ENCODE measurements at regions not wholly inside any gene's neighbourhood (a gene's known extent, or its start where the extent isn't known, plus 50 kb on each side); places are given as distances from the start of the nearest gene placed in this dataset.
A peak's percentile ranks its signal among the peaks of the same experiment; 100 is the strongest.

DNA sequence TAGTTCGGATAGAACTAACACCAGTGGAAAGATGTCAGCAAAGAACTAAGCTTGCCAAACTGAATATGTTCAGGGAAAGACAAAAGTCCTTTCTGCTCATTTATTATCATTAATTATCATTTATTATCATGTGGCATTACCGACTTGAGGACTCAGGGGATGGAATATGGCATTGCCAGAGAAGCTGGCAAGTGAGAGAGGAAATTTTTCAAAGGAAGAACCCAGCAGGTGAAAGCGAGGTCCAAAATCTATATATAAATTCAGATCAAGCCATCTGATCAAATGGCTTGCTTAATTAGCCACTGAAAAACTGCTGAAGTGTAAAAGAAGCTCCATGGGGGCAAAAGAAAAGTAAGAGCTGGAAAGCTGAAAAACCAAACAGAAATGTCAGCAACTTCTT is 1049.6 kb upstream of the SEMA6A start:
- Histone ChIP-seq H3K9me2 (replicated peaks; ENCODE audit: insufficient read depth, low read length) (no peaks in the 10 kb centered on the region), H3K4me2 (ENCODE audit: low read depth, low read length) (no peak overlapping the region), H3K4me3 (ENCODE audit: low read length) (no peak overlapping the region), H2AFZ (ENCODE audit: low read length) (no peak overlapping the region), H3K27ac (ENCODE audit: low read length) (no peak overlapping the region), H3K9ac (ENCODE audit: low read length) (no peak overlapping the region), H3K36me3 (replicated peaks; ENCODE audit: insufficient read depth, low read length) (no peaks in the 10 kb centered on the region), H3K27me3 (replicated peaks; ENCODE audit: insufficient read depth, low read length) (no peaks in the 10 kb centered on the region), H3K9me3 (replicated peaks; ENCODE audit: insufficient read depth, low read length) (no peaks in the 10 kb centered on the region), H3K4me1 (ENCODE audit: low read length) (peaks cover 22% of the 10 kb centered on the region), H4K20me1 (ENCODE audit: insufficient read depth, low read length) (no peaks in the 10 kb centered on the region), H3F3A (ENCODE audit: insufficient read depth, low read length) (peaks cover 13% of the 10 kb centered on the region), H3K79me2 (ENCODE audit: low read length) (no peaks in the 10 kb centered on the region)
- DNase-seq = no peak
- TF ChIP-seq, protein P1, sequence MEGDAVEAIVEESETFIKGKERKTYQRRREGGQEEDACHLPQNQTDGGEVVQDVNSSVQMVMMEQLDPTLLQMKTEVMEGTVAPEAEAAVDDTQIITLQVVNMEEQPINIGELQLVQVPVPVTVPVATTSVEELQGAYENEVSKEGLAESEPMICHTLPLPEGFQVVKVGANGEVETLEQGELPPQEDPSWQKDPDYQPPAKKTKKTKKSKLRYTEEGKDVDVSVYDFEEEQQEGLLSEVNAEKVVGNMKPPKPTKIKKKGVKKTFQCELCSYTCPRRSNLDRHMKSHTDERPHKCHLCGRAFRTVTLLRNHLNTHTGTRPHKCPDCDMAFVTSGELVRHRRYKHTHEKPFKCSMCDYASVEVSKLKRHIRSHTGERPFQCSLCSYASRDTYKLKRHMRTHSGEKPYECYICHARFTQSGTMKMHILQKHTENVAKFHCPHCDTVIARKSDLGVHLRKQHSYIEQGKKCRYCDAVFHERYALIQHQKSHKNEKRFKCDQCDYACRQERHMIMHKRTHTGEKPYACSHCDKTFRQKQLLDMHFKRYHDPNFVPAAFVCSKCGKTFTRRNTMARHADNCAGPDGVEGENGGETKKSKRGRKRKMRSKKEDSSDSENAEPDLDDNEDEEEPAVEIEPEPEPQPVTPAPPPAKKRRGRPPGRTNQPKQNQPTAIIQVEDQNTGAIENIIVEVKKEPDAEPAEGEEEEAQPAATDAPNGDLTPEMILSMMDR (IDR thresholded peaks at IDR 0.05; ENCODE audit: low read length) = no peak
- no peak for TF ChIP-seq EZH2phosphoT487 (IDR thresholded peaks at IDR 0.05; ENCODE audit: low read length)
- TF ChIP-seq EZH2 (optimal IDR thresholded peaks at IDR 0.05; ENCODE audit: low read depth, low read length) = no peak

- Histone ChIP-seq H4K20me1 (ENCODE audit: insufficient read depth, low read length) (no peaks in the 10 kb centered on the region), H3K4me1 (ENCODE audit: low read length) (peaks cover 22% of the 10 kb centered on the region), H3K4me2 (ENCODE audit: low read depth, low read length) (peak overlapping the region; percentile 59), H3K9me3 (replicated peaks; ENCODE audit: insufficient read depth, low read length) (no peaks in the 10 kb centered on the region), H3F3A (ENCODE audit: insufficient read depth, low read length) (peaks cover 13% of the 10 kb centered on the region), H3K79me2 (ENCODE audit: low read length) (no peaks in the 10 kb centered on the region), H3K27ac (ENCODE audit: low read length) (peak overlapping the region; percentile 64; the same call in 1 of the 2 replicates), H2AFZ (ENCODE audit: low read length) (peak overlapping the region; percentile 57), H3K4me3 (ENCODE audit: low read length) (no peak overlapping the region; the same call in 1 of the 2 replicates), H3K9ac (ENCODE audit: low read length) (no peak overlapping the region), H3K27me3 (replicated peaks; ENCODE audit: insufficient read depth, low read length) (no peaks in the 10 kb centered on the region), H3K9me2 (replicated peaks; ENCODE audit: insufficient read depth, low read length) (no peaks in the 10 kb centered on the region), H3K36me3 (replicated peaks; ENCODE audit: insufficient read depth, low read length) (no peaks in the 10 kb centered on the region)
- TF ChIP-seq EZH2 (optimal IDR thresholded peaks at IDR 0.05; ENCODE audit: low read depth, low read length) (no peak), EZH2phosphoT487 (IDR thresholded peaks at IDR 0.05; ENCODE audit: low read length) (no peak)
- TF ChIP-seq, protein P1 (IDR thresholded peaks at IDR 0.05; ENCODE audit: low read length) = no peak
- DNase-seq = peak; percentile 93
Measured at GRCh38 chr5:117623042-117623805, 1048.6 kb upstream of the SEMA6A start.

- Histone ChIP-seq H4K20me1 (ENCODE audit: insufficient read depth, low read length) (no peaks in the 10 kb centered on the region), H3K4me3 (ENCODE audit: low read length) (no peak overlapping the region), H3K4me2 (ENCODE audit: low read depth, low read length) (no peak overlapping the region), H3K27ac (ENCODE audit: low read length) (no peak overlapping the region), H3K36me3 (replicated peaks; ENCODE audit: insufficient read depth, low read length) (no peaks in the 10 kb centered on the region), H3F3A (ENCODE audit: insufficient read depth, low read length) (peaks cover 13% of the 10 kb centered on the region), H3K79me2 (ENCODE audit: low read length) (no peaks in the 10 kb centered on the region), H3K27me3 (replicated peaks; ENCODE audit: insufficient read depth, low read length) (no peaks in the 10 kb centered on the region), H3K4me1 (ENCODE audit: low read length) (peaks cover 22% of the 10 kb centered on the region), H3K9me3 (replicated peaks; ENCODE audit: insufficient read depth, low read length) (no peaks in the 10 kb centered on the region), H2AFZ (ENCODE audit: low read length) (no peak overlapping the region), H3K9me2 (replicated peaks; ENCODE audit: insufficient read depth, low read length) (no peaks in the 10 kb centered on the region), H3K9ac (ENCODE audit: low read length) (no peak overlapping the region)
- no peak for DNase-seq
- no peak for TF ChIP-seq EZH2phosphoT487 (IDR thresholded peaks at IDR 0.05; ENCODE audit: low read length)
- TF ChIP-seq EZH2 (optimal IDR thresholded peaks at IDR 0.05; ENCODE audit: low read depth, low read length) = no peak
- TF ChIP-seq, protein P1 (IDR thresholded peaks at IDR 0.05; ENCODE audit: low read length) = no peak
Measured at GRCh38 chr5:117621921-117622320, 1047.3 kb upstream of the SEMA6A start.
